NCI-H2081 treated with DMSO at 0.1 percent for 48 hours (cell line): ENCODE measurements at regions not wholly inside any gene's neighbourhood (a gene's known extent, or its start where the extent isn't known, plus 50 kb on each side); places are given as distances from the start of the nearest gene placed in this dataset.
"Not testable (repeated sequence)": the region's sequence is repeated elsewhere in the genome, so short reads cannot be mapped to it uniquely, and the experiment has no call there.

Experiments
- DNase-seq: peaks from one replicate; lab custom pipeline; 2025; lab: John Stamatoyannopoulos, UW

- no peak for DNase-seq
Observed at GRCh38 chr4:18138076-18138665, 116.6 kb upstream of the LCORL start.

GRCh38 chr4:18134111-18134510 is 112.6 kb upstream of the LCORL start:
- no peak for DNase-seq

GRCh38 chr4:18130256-18130655 is 108.7 kb upstream of the LCORL start:
- DNase-seq = no peak

- DNase-seq = no peak
Observed at GRCh38 chr4:18128241-18128640, 106.7 kb upstream of the LCORL start.

GRCh38 chr4:18127030-18127429 is 105.5 kb upstream of the LCORL start:
- no peak for DNase-seq

- DNase-seq = no peak
Observed at GRCh38 chr4:18113710-18114331, 92.3 kb upstream of the LCORL start.

GRCh38 chr4:18111081-18111480 is 89.5 kb upstream of the LCORL start:
- DNase-seq = no peak

- no peak for DNase-seq
Observed at GRCh38 chr4:18110099-18110498, 88.5 kb upstream of the LCORL start.

GRCh38 chr4:18109676-18110075 is 88.1 kb upstream of the LCORL start:
- no peak for DNase-seq

- not testable (repeated sequence) for DNase-seq
Observed at GRCh38 chr4:18107848-18108528, 86.4 kb upstream of the LCORL start.

- no peak for DNase-seq
Observed at GRCh38 chr4:18106620-18107019, 85.1 kb upstream of the LCORL start.

GRCh38 chr4:18105030-18106011 is 83.8 kb upstream of the LCORL start:
- DNase-seq = no peak

- no peak for DNase-seq
Observed at GRCh38 chr4:18103876-18104605, 82.5 kb upstream of the LCORL start.

GRCh38 chr4:18100657-18101056 is 79.1 kb upstream of the LCORL start:
- DNase-seq = no peak

GRCh38 chr4:18090447-18090846 is 68.9 kb upstream of the LCORL start:
- DNase-seq = not testable (repeated sequence)

- no peak for DNase-seq
Observed at GRCh38 chr4:18082236-18082635, 60.7 kb upstream of the LCORL start.

GRCh38 chr4:18081708-18082107 is 60.2 kb upstream of the LCORL start:
- DNase-seq = no peak

GRCh38 chr4:18077808-18078207 is 56.3 kb upstream of the LCORL start:
- DNase-seq = no peak

GRCh38 chr4:18075823-18076433 is 54.4 kb upstream of the LCORL start:
- DNase-seq = no peak

- no peak for DNase-seq
Observed at GRCh38 chr4:18071894-18072293, 50.3 kb upstream of the LCORL start.
